Mesothelial cell of epicardium (in vitro differentiated cells): ENCODE measurements at regions not wholly inside any gene's neighbourhood (a gene's known extent, or its start where the extent isn't known, plus 50 kb on each side); places are given as distances from the start of the nearest gene placed in this dataset.

Source experiments
- DNase-seq, 2 experiments: peaks; one replicate each; pipeline ENCODE4 v3.0.0; 2021; ENCODE audit warnings: low spot score in 2 of 2; ENCODE audit not compliant: unreplicated experiment in 2 of 2
- H3K27ac Mint-ChIP-seq: 2 replicates; pipeline ENCODE4 v1.8.0; 2021; ENCODE audit warnings: mixed read lengths
- H3K27me3 Mint-ChIP-seq: 2 replicates; pipeline ENCODE4 v1.8.0; 2021; ENCODE audit warnings: low read depth, mixed read lengths
- H3K36me3 Mint-ChIP-seq: 2 replicates; pipeline ENCODE4 v1.8.0; 2021; ENCODE audit warnings: mixed read lengths
- H3K4me1 Mint-ChIP-seq: 2 replicates; pipeline ENCODE4 v1.8.0; 2021; ENCODE audit warnings: mixed read lengths
- H3K4me3 Mint-ChIP-seq: 2 replicates; pipeline ENCODE4 v1.8.0; 2021; ENCODE audit warnings: mild to moderate bottlenecking, moderate library complexity, mixed read lengths
- H3K9me3 Mint-ChIP-seq: 2 replicates; pipeline ENCODE4 v1.8.0; 2021; ENCODE audit warnings: mixed read lengths
- CTCF ChIP-seq: fragments of 200-600 bp; sonication (generic); IDR thresholded peaks from one replicate; pipeline ENCODE4 v1.5.0; 2021; ENCODE audit warnings: antibody characterized with exemption; ENCODE audit not compliant: unreplicated experiment

GRCh38 chr3:70775257-70775656 lies 462.8 kb upstream of the MDFIC2 start:
- no peak for DNase-seq
- TF ChIP-seq CTCF, result no peak
- H3K27me3 Mint-ChIP-seq, result peaks cover 2% of the 10 kb centered on the region

GRCh38 chr3:70774641-70775040 lies 462.2 kb upstream of the MDFIC2 start:
- Mint-ChIP-seq H3K27ac (no peak overlapping the region), H3K27me3 (peaks cover 2% of the 10 kb centered on the region), H3K9me3 (peaks cover 16% of the 10 kb centered on the region), H3K4me3 (no peak overlapping the region), H3K36me3 (no peaks in the 10 kb centered on the region), H3K4me1 (no peaks in the 10 kb centered on the region)
- no peak for DNase-seq
- no peak for TF ChIP-seq CTCF

More at GRCh38 chr3:70775257-70775656, 462.8 kb upstream of the MDFIC2 start:
- H3K9me3 Mint-ChIP-seq, result peaks cover 13% of the 10 kb centered on the region
- no peaks in the 10 kb centered on the region for H3K36me3 Mint-ChIP-seq
- H3K27ac Mint-ChIP-seq, result no peak overlapping the region
- H3K4me3 Mint-ChIP-seq, result no peak overlapping the region
- H3K4me1 Mint-ChIP-seq, result no peaks in the 10 kb centered on the region

GRCh38 chr3:70771426-70772147 lies 459.1 kb upstream of the MDFIC2 start:
- H3K4me3 Mint-ChIP-seq, result no peak overlapping the region
- H3K4me1 Mint-ChIP-seq, result no peaks in the 10 kb centered on the region
- TF ChIP-seq CTCF, result no peak
- peaks cover 7% of the 10 kb centered on the region for H3K9me3 Mint-ChIP-seq
- DNase-seq, result no peak
- H3K27me3 Mint-ChIP-seq, result peaks cover 3% of the 10 kb centered on the region
- H3K36me3 Mint-ChIP-seq, result no peaks in the 10 kb centered on the region
- H3K27ac Mint-ChIP-seq, result no peak overlapping the region

GRCh38 chr3:70770650-70771049 lies 458.2 kb upstream of the MDFIC2 start:
- DNase-seq, result no peak
- peaks cover 6% of the 10 kb centered on the region for H3K27me3 Mint-ChIP-seq
- no peak overlapping the region for H3K27ac Mint-ChIP-seq
- no peak for TF ChIP-seq CTCF
- H3K9me3 Mint-ChIP-seq, result peaks cover 7% of the 10 kb centered on the region
- no peaks in the 10 kb centered on the region for H3K4me1 Mint-ChIP-seq
- no peak overlapping the region for H3K4me3 Mint-ChIP-seq
- H3K36me3 Mint-ChIP-seq, result no peaks in the 10 kb centered on the region

- no peak overlapping the region for H3K27ac Mint-ChIP-seq
- TF ChIP-seq CTCF, result no peak
- DNase-seq, result no peak
- peaks cover 6% of the 10 kb centered on the region for H3K27me3 Mint-ChIP-seq
- no peaks in the 10 kb centered on the region for H3K36me3 Mint-ChIP-seq
- peaks cover 7% of the 10 kb centered on the region for H3K9me3 Mint-ChIP-seq
- no peak overlapping the region for H3K4me3 Mint-ChIP-seq
- H3K4me1 Mint-ChIP-seq, result no peaks in the 10 kb centered on the region
Measured at GRCh38 chr3:70766301-70766700, 453.9 kb upstream of the MDFIC2 start.
